HepG2 (cell line): ENCODE measurements at regions not wholly inside any gene's neighbourhood (a gene's known extent, or its start where the extent isn't known, plus 50 kb on each side); places are given as distances from the start of the nearest gene placed in this dataset.

Source experiments
- ATAC-seq: fragments of 200-7000 bp; cut with Tn5 transposase; 3 replicates; pipeline ENCODE4 v1.9.1; 2020; ENCODE audit warnings: mild to moderate bottlenecking, moderate library complexity
- BruUV-seq: library from RNA; stranded (reverse); fragments of 400-500 nt; replicated peaks from 2 replicates; lab custom pipeline; 2021; lab: Mats Ljungman, UMichigan
- CTCF ChIA-PET: fragments of 300-600 bp; formaldehyde crosslinking; extraction: SDS; loops from one replicate; lab custom pipeline; 2021; ENCODE audit warnings: low total read pairs, inconsistent platforms, low intra/inter-chr PET ratio; lab: Yijun Ruan, JAX
- POLR2A ChIA-PET: fragments of 350-600 bp; sonication (Branson Sonifier 250); formaldehyde crosslinking; loops from one replicate; lab custom pipeline; 2020; ENCODE audit warnings: antibody characterized with exemption, inconsistent platforms; lab: Yijun Ruan, JAX
- DNase-seq: peaks from one replicate; pipeline ENCODE4 v3.0.0-alpha.2; 2015; ENCODE audit warnings: low spot score
- FAIRE-seq: peaks from 3 replicates; lab custom pipeline; 2011; peaks lifted over from hg19 to GRCh38; lab: Jason Lieb, UNC
- H2AFZ ChIP-seq: one replicate; pipeline ENCODE4 v1.6.1; 2011; ENCODE audit warnings: low read length, inconsistent platforms
- H3K27ac ChIP-seq: fragments of 300-600 bp; 3 replicates; pipeline ENCODE4 v1.8.0; 2011; ENCODE audit warnings: mixed run types, mild to moderate bottlenecking, mixed read lengths, low read length, inconsistent platforms; ENCODE audit not compliant: insufficient read depth; ENCODE audit errors: extremely low read length
- H3K27me3 ChIP-seq, 2 experiments: fragments of 200-600 bp in 1 of 2; 2 replicates in 1 of 2; 3 replicates in 1 of 2; pipeline versions ENCODE4 v1.6.0 to v1.8.0; 2011; ENCODE audit warnings: low read length in 2 of 2, mild to moderate bottlenecking in 2 of 2, moderate library complexity in 2 of 2, inconsistent platforms in 1 of 2; ENCODE audit not compliant: insufficient read depth in 2 of 2, control insufficient read depth in 1 of 2
- H3K36me3 ChIP-seq, 2 experiments: fragments of 200-600 bp in 1 of 2; replicated peaks in 1 of 2; 2 replicates in 1 of 2; 3 replicates in 1 of 2; pipeline versions ENCODE4 v1.5.1 to v1.8.0; 2011; ENCODE audit warnings: low read length in 2 of 2, inconsistent platforms in 1 of 2; ENCODE audit not compliant: insufficient read depth in 2 of 2, control insufficient read depth in 1 of 2
- H3K4me1 ChIP-seq: 2 replicates; pipeline ENCODE4 v1.5.1; 2012; ENCODE audit warnings: low read length, inconsistent platforms; ENCODE audit not compliant: insufficient read depth
- H3K4me2 ChIP-seq: 2 replicates; pipeline ENCODE4 v1.6.0; 2011; ENCODE audit warnings: low read depth, low read length, inconsistent platforms
- H3K4me3 ChIP-seq, 3 experiments: fragments of 200-600 bp in 1 of 3; sonication (generic), shearing (Covaris generic) in 1 of 3; replicated peaks in 1 of 3; 2 replicates each; pipeline ENCODE4 v1.5.1; 2011 to 2016; ENCODE audit warnings: low read length in 3 of 3, inconsistent platforms in 2 of 3, low read depth in 2 of 3, mild to moderate bottlenecking in 2 of 3, control low read depth in 1 of 3, mixed read lengths in 1 of 3; ENCODE audit not compliant: insufficient read depth in 1 of 3
- H3K79me2 ChIP-seq: one replicate; pipeline ENCODE4 v1.6.1; 2011; ENCODE audit warnings: low read length, inconsistent platforms; ENCODE audit not compliant: insufficient read depth
- H3K9ac ChIP-seq: 2 replicates; pipeline ENCODE4 v1.6.0; 2011; ENCODE audit warnings: mild to moderate bottlenecking, low read depth, low read length, inconsistent platforms; ENCODE audit not compliant: insufficient read depth
- H3K9me3 ChIP-seq: 2 replicates; pipeline ENCODE4 v1.5.1; 2012; ENCODE audit warnings: mild to moderate bottlenecking, low read length
- H4K20me1 ChIP-seq: 2 replicates; pipeline ENCODE4 v1.6.0; 2011; ENCODE audit warnings: inconsistent platforms, mild to moderate bottlenecking, low read length, moderate library complexity; ENCODE audit not compliant: insufficient read depth
- CBX2 ChIP-seq, 2 experiments: fragments of 200-600 bp in 1 of 2; sonication (generic); formaldehyde crosslinking in 1 of 2; IDR thresholded peaks; 2 replicates each; pipeline versions ENCODE4 v1.7.0 to v1.8.1; 2018 to 2022; ENCODE audit warnings: low read depth in 2 of 2, low read length in 1 of 2, mild to moderate bottlenecking in 1 of 2, missing genetic modification reagents in 1 of 2
- CEBPB ChIP-seq: IDR thresholded peaks from 2 replicates; pipeline ENCODE4 v1.6.1; 2011; ENCODE audit warnings: low read depth, low read length, improper control_type of control experiment, borderline replicate concordance
- CREB1 ChIP-seq, 2 experiments: fragments of 450-650 bp in 1 of 2; IDR thresholded peaks; 2 replicates each; pipeline ENCODE4 v1.6.1; 2016 to 2017; ENCODE audit warnings: control low read depth in 1 of 2, mild to moderate bottlenecking in 1 of 2, missing compliant biosample characterization in 1 of 2, missing genetic modification characterization in 1 of 2
- EP300 ChIP-seq, 3 experiments: sonication (generic) in 1 of 3; formaldehyde crosslinking in 1 of 3; IDR thresholded peaks; 2 replicates each; pipeline versions ENCODE4 v1.5.1 to v1.6.1; 2011 to 2020; ENCODE audit warnings: low read depth in 2 of 3, low read length in 2 of 3, borderline replicate concordance in 1 of 3, improper control_type of control experiment in 1 of 3, mild to moderate bottlenecking in 1 of 3, missing genetic modification reagents in 1 of 3, moderate library complexity in 1 of 3
- ERF ChIP-seq: IDR thresholded peaks from 2 replicates; pipeline ENCODE4 v1.6.1; 2018; ENCODE audit warnings: missing biosample characterization, missing genetic modification reagents
- FOSL1 ChIP-seq: sonication (generic); formaldehyde crosslinking; IDR thresholded peaks from 2 replicates; pipeline ENCODE4 v1.9.0; 2021; ENCODE audit warnings: missing genetic modification reagents, borderline replicate concordance
- FOSL2 ChIP-seq: sonication (generic); formaldehyde crosslinking; IDR thresholded peaks from 2 replicates; pipeline ENCODE4 v1.4.0; 2020; ENCODE audit warnings: missing genetic modification reagents
- MED1 ChIP-seq: sonication (generic); formaldehyde crosslinking; IDR thresholded peaks from 2 replicates; pipeline ENCODE4 v1.4.0; 2020; ENCODE audit warnings: missing genetic modification reagents
- NFE2L2 ChIP-seq: fragments of 150-350 bp; IDR thresholded peaks from 2 replicates; pipeline ENCODE4 v1.6.1; 2014; ENCODE audit warnings: low read length
- NR2F1 ChIP-seq, 2 experiments: fragments of 450-650 bp in 1 of 2; formaldehyde crosslinking in 1 of 2; IDR thresholded peaks; 2 replicates each; pipeline versions ENCODE4 v1.5.0 to v1.6.1; 2016 to 2020; ENCODE audit warnings: mild to moderate bottlenecking in 1 of 2, missing compliant biosample characterization in 1 of 2, missing genetic modification reagents in 1 of 2, moderate library complexity in 1 of 2
- RARA ChIP-seq: IDR thresholded peaks from 2 replicates; pipeline ENCODE4 v1.6.1; 2016; ENCODE audit warnings: missing genetic modification reagents, missing compliant biosample characterization
- RXRA ChIP-seq: sonication (generic); formaldehyde crosslinking; IDR thresholded peaks from 2 replicates; pipeline ENCODE4 v1.5.1; 2020; ENCODE audit warnings: missing genetic modification reagents
- SRSF9 ChIP-seq: fragments of 200-400 bp; formaldehyde crosslinking; IDR thresholded peaks from 2 replicates; pipeline ENCODE4 v1.6.1; 2018; ENCODE audit warnings: borderline replicate concordance, mild to moderate bottlenecking, low read depth, low read length; ENCODE audit not compliant: insufficient read depth, poor library complexity, severe bottlenecking
- ZBTB21 ChIP-seq: sonication (generic); formaldehyde crosslinking; IDR thresholded peaks from 2 replicates; pipeline ENCODE4 v1.4.0; 2020; ENCODE audit warnings: missing genetic modification reagents
- ZNF335 ChIP-seq: sonication (generic); formaldehyde crosslinking; IDR thresholded peaks from 2 replicates; pipeline ENCODE4 v1.4.0; 2020; ENCODE audit warnings: missing genetic modification reagents
- ZNF549 ChIP-seq: sonication (generic); formaldehyde crosslinking; IDR thresholded peaks from 2 replicates; pipeline ENCODE4 v1.5.0; 2020; ENCODE audit warnings: missing genetic modification reagents
- ZNF644 ChIP-seq: IDR thresholded peaks from 2 replicates; pipeline ENCODE4 v1.6.1; 2016; ENCODE audit warnings: low read depth
- ZNF687 ChIP-seq: sonication (generic); formaldehyde crosslinking; IDR thresholded peaks from 2 replicates; pipeline ENCODE4 v1.5.1; 2020; ENCODE audit warnings: mild to moderate bottlenecking, missing genetic modification reagents, moderate library complexity
- ZNF746 ChIP-seq: sonication (generic); formaldehyde crosslinking; IDR thresholded peaks from 2 replicates; pipeline ENCODE4 v1.8.0; 2022; ENCODE audit warnings: mild to moderate bottlenecking, missing genetic modification reagents
- WGBS: methylation state at CpG from one replicate; pipeline ENCODE4 v1.1.6; 2017; ENCODE audit warnings: low lambda C conversion rate; 5-methylcytosine and 5-hydroxymethylcytosine counted together
- in situ Hi-C: cut with HindIII; loops from 2 replicates; pipeline ENCODE4 v1.10.0; 2017; ENCODE audit warnings: low pct_unique_long_range_greater_than_20kb; ENCODE audit not compliant: extremely low pct_ligation_motif_present
- intact Hi-C: fragments of 100-400 bp; cut with micrococcal nuclease; formaldehyde crosslinking; loops from one replicate; pipeline ENCODE4 v1.10.0; 2022; ENCODE audit not compliant: unreplicated experiment

GRCh38 chr20:23156170-23156841 lies 70.2 kb upstream of the CD93 start:
- no TSS peak for BruUV-seq
- POLR2A ChIA-PET: interaction anchor here (1.0 to 2.0 kb wide), 4 partner anchors 8 to 645 kb away, joined by 3 to 7 read pairs (median 4); no protein-coding TSS in a partner anchor
- DNase-seq (peak; percentile 50), ATAC-seq (no peak; the same call in 2 of the 3 replicates), FAIRE-seq (no peak)
- Histone ChIP-seq H3K9me3 (no peaks in the 10 kb centered on the region), H3K36me3 (no peaks in the 10 kb centered on the region), H4K20me1 (no peaks in the 10 kb centered on the region), H3K79me2 (no peaks in the 10 kb centered on the region), H3K4me1 (peaks cover 37% of the 10 kb centered on the region), H3K27ac (no peak overlapping the region), H2AFZ (no peak overlapping the region), H3K27me3 (peaks cover 0 to 2% of the 10 kb centered on the region in 2 experiments; a peak in 1 of 5 replicates), H3K9ac (no peak overlapping the region), H3K4me2 (no peak overlapping the region), H3K4me3 (no peak overlapping the region)
- 25% methylated on average over 11 of the region's 11 CpGs for WGBS
- CTCF ChIA-PET: no interaction called here
- in situ Hi-C loops (no loop called here), intact Hi-C loops (no loop called here)
- TF ChIP-seq FOSL2 (CRISPR knock-in tag) (peak; percentile 96), ZNF335 (CRISPR knock-in tag) (no peak), ZBTB21 (CRISPR knock-in tag) (0 out of 2 replicates have a peak, but pooled peaks have one; percentile 27), SRSF9 (no peak), RXRA (peak; percentile 32; the same call in 1 of the 2 replicates), FOSL1 (peak; percentile 37; the same call in 1 of the 2 replicates), RARA (CRISPR knock-in tag) (peak; percentile 73), NFE2L2 (no peak), ZNF746 (CRISPR knock-in tag) (no peak), MED1 (CRISPR knock-in tag) (0 out of 2 replicates have a peak, but pooled peaks have one; percentile 31), EP300 (IDR thresholded peaks at IDR 0.05; ENCODE audit: low read depth in 2 of 2, low read length in 2 of 2) (no peak), EP300 (CRISPR knock-in tag; IDR thresholded peaks at IDR 0.05; ENCODE audit: borderline replicate concordance) (peak; percentile 47; the same call in 1 of the 2 replicates), ZNF687 (no peak), CBX2 (IDR thresholded peaks at IDR 0.05; ENCODE audit: low read depth, low read length) (no peak), CBX2 (CRISPR knock-in tag; IDR thresholded peaks at IDR 0.05; ENCODE audit: low read depth) (no peak), ERF (no peak), CREB1 (IDR thresholded peaks at IDR 0.05) (peak; percentile 39; the same call in 1 of the 2 replicates), CREB1 (CRISPR knock-in tag; IDR thresholded peaks at IDR 0.05) (no peak), NR2F1 (CRISPR knock-in tag; IDR thresholded peaks at IDR 0.05) (peak in 1 of 2 experiments; percentile 11; a peak in 1 of 4 replicates), ZNF549 (no peak), CEBPB (peak; percentile 30; the same call in 1 of the 2 replicates), ZNF644 (CRISPR knock-in tag) (peak; percentile 91)
